ENCODE measurements at regions not wholly inside any gene's neighbourhood (a gene's known extent, or its start where the extent isn't known, plus 50 kb on each side); places are given as distances from the start of the nearest gene placed in this dataset.
"Not testable (repeated sequence)": the region's sequence is repeated elsewhere in the genome, so short reads cannot be mapped to it uniquely, and the experiment has no call there.

GRCh38 chr5:158586054-158586453, 513.7 kb downstream of the EBF1 start:
- no peak overlapping the region for H3K4me3 ChIP-seq (ENCODE audit: extremely low read depth, insufficient read depth, low read length, poor library complexity, severe bottlenecking)
- peaks cover 3% of the 10 kb centered on the region for H3K4me1 ChIP-seq (ENCODE audit: control insufficient read depth, insufficient read depth, low read length, poor library complexity, severe bottlenecking)
- H3K36me3 ChIP-seq (ENCODE audit: control insufficient read depth, insufficient read depth, low read length), result no peaks in the 10 kb centered on the region
- H3K27ac ChIP-seq (ENCODE audit: low read depth, low read length, severe bottlenecking), result no peak overlapping the region
- H3K9me3 ChIP-seq (ENCODE audit: control insufficient read depth, low read length), result no peaks in the 10 kb centered on the region
- WGBS, 2 experiments (ENCODE audit: insufficient coverage in 2 of 2), result 88 to 89% methylated on average over 2 of the region's 2 CpGs

GRCh38 chr5:158582669-158583068, 517.0 kb downstream of the EBF1 start:
- H3K4me1 ChIP-seq (ENCODE audit: control insufficient read depth, insufficient read depth, low read length, poor library complexity, severe bottlenecking); H3K36me3 ChIP-seq (ENCODE audit: control insufficient read depth, insufficient read depth, low read length); H3K4me3 ChIP-seq (ENCODE audit: extremely low read depth, insufficient read depth, low read length, poor library complexity, severe bottlenecking); H3K27ac ChIP-seq (ENCODE audit: low read depth, low read length, severe bottlenecking); H3K9me3 ChIP-seq (ENCODE audit: control insufficient read depth, low read length): not testable (repeated sequence)
- no CpG with 5 or more reads among the region's 27 CpGs for WGBS, 2 experiments (ENCODE audit: insufficient coverage in 2 of 2)

- Histone ChIP-seq H3K27ac (ENCODE audit: low read depth, low read length, severe bottlenecking) (no peak overlapping the region), H3K36me3 (ENCODE audit: control insufficient read depth, insufficient read depth, low read length) (no peaks in the 10 kb centered on the region), H3K9me3 (ENCODE audit: control insufficient read depth, low read length) (no peaks in the 10 kb centered on the region), H3K4me3 (ENCODE audit: extremely low read depth, insufficient read depth, low read length, poor library complexity, severe bottlenecking) (no peak overlapping the region), H3K4me1 (ENCODE audit: control insufficient read depth, insufficient read depth, low read length, poor library complexity, severe bottlenecking) (no peaks in the 10 kb centered on the region)
- WGBS, 2 experiments (ENCODE audit: insufficient coverage in 2 of 2), result 93% methylated on average over 2 of the region's 3 CpGs; no CpG with 5 or more reads in 1 of the 2 experiments
Observed at GRCh38 chr5:158573829-158574228, 525.9 kb downstream of the EBF1 start.

- no CpG with 5 or more reads among the region's 1 CpG for WGBS, 2 experiments (ENCODE audit: insufficient coverage in 2 of 2)
- Histone ChIP-seq H3K36me3 (ENCODE audit: control insufficient read depth, insufficient read depth, low read length) (no peaks in the 10 kb centered on the region), H3K27ac (ENCODE audit: low read depth, low read length, severe bottlenecking) (no peak overlapping the region), H3K4me3 (ENCODE audit: extremely low read depth, insufficient read depth, low read length, poor library complexity, severe bottlenecking) (no peak overlapping the region), H3K4me1 (ENCODE audit: control insufficient read depth, insufficient read depth, low read length, poor library complexity, severe bottlenecking) (no peaks in the 10 kb centered on the region), H3K9me3 (ENCODE audit: control insufficient read depth, low read length) (no peaks in the 10 kb centered on the region)
Observed at GRCh38 chr5:158570502-158570901, 529.2 kb downstream of the EBF1 start.

GRCh38 chr5:158569534-158569933, 530.2 kb downstream of the EBF1 start:
- H3K9me3 ChIP-seq (ENCODE audit: control insufficient read depth, low read length), result no peaks in the 10 kb centered on the region
- H3K27ac ChIP-seq (ENCODE audit: low read depth, low read length, severe bottlenecking), result no peak overlapping the region
- no peaks in the 10 kb centered on the region for H3K36me3 ChIP-seq (ENCODE audit: control insufficient read depth, insufficient read depth, low read length)
- no peak overlapping the region for H3K4me3 ChIP-seq (ENCODE audit: extremely low read depth, insufficient read depth, low read length, poor library complexity, severe bottlenecking)
- WGBS, 2 experiments (ENCODE audit: insufficient coverage in 2 of 2), result 43 to 63% methylated on average over 1 of the region's 4 CpGs
- H3K4me1 ChIP-seq (ENCODE audit: control insufficient read depth, insufficient read depth, low read length, poor library complexity, severe bottlenecking), result no peaks in the 10 kb centered on the region

GRCh38 chr5:158565017-158565789, 534.5 kb downstream of the EBF1 start:
- H3K9me3 ChIP-seq (ENCODE audit: control insufficient read depth, low read length), result no peaks in the 10 kb centered on the region
- no peaks in the 10 kb centered on the region for H3K36me3 ChIP-seq (ENCODE audit: control insufficient read depth, insufficient read depth, low read length)
- no peaks in the 10 kb centered on the region for H3K4me1 ChIP-seq (ENCODE audit: control insufficient read depth, insufficient read depth, low read length, poor library complexity, severe bottlenecking)
- 92 to 100% methylated on average over 3 of the region's 3 CpGs for WGBS, 2 experiments (ENCODE audit: insufficient coverage in 2 of 2)
- H3K4me3 ChIP-seq (ENCODE audit: extremely low read depth, insufficient read depth, low read length, poor library complexity, severe bottlenecking), result no peak overlapping the region
- no peak overlapping the region for H3K27ac ChIP-seq (ENCODE audit: low read depth, low read length, severe bottlenecking)

GRCh38 chr5:158563760-158564390, 535.8 kb downstream of the EBF1 start:
- H3K36me3 ChIP-seq (ENCODE audit: control insufficient read depth, insufficient read depth, low read length), result no peaks in the 10 kb centered on the region
- no peak overlapping the region for H3K27ac ChIP-seq (ENCODE audit: low read depth, low read length, severe bottlenecking)

GRCh38 chr5:158561562-158562190, 538.0 kb downstream of the EBF1 start:
- no peak overlapping the region for H3K27ac ChIP-seq (ENCODE audit: low read depth, low read length, severe bottlenecking)
- WGBS, 2 experiments (ENCODE audit: insufficient coverage in 2 of 2), result 80 to 94% methylated on average over 2 to 3 of the region's 7 CpGs
- H3K4me3 ChIP-seq (ENCODE audit: extremely low read depth, insufficient read depth, low read length, poor library complexity, severe bottlenecking), result no peak overlapping the region
- H3K4me1 ChIP-seq (ENCODE audit: control insufficient read depth, insufficient read depth, low read length, poor library complexity, severe bottlenecking), result no peaks in the 10 kb centered on the region
- no peaks in the 10 kb centered on the region for H3K9me3 ChIP-seq (ENCODE audit: control insufficient read depth, low read length)
- H3K36me3 ChIP-seq (ENCODE audit: control insufficient read depth, insufficient read depth, low read length), result no peaks in the 10 kb centered on the region

More at GRCh38 chr5:158563760-158564390, 535.8 kb downstream of the EBF1 start:
- Histone ChIP-seq H3K4me3 (ENCODE audit: extremely low read depth, insufficient read depth, low read length, poor library complexity, severe bottlenecking) (no peak overlapping the region), H3K9me3 (ENCODE audit: control insufficient read depth, low read length) (no peaks in the 10 kb centered on the region), H3K4me1 (ENCODE audit: control insufficient read depth, insufficient read depth, low read length, poor library complexity, severe bottlenecking) (no peaks in the 10 kb centered on the region)
- 90 to 100% methylated on average over 3 to 4 of the region's 5 CpGs for WGBS, 2 experiments (ENCODE audit: insufficient coverage in 2 of 2)

GRCh38 chr5:158560170-158560569, 539.5 kb downstream of the EBF1 start:
- WGBS, 2 experiments (ENCODE audit: insufficient coverage in 2 of 2), result 71 to 77% methylated on average over 5 to 6 of the region's 6 CpGs
- Histone ChIP-seq H3K9me3 (ENCODE audit: control insufficient read depth, low read length) (no peaks in the 10 kb centered on the region), H3K4me1 (ENCODE audit: control insufficient read depth, insufficient read depth, low read length, poor library complexity, severe bottlenecking) (no peaks in the 10 kb centered on the region), H3K4me3 (ENCODE audit: extremely low read depth, insufficient read depth, low read length, poor library complexity, severe bottlenecking) (no peak overlapping the region), H3K36me3 (ENCODE audit: control insufficient read depth, insufficient read depth, low read length) (no peaks in the 10 kb centered on the region), H3K27ac (ENCODE audit: low read depth, low read length, severe bottlenecking) (no peak overlapping the region)

GRCh38 chr5:158559643-158560042, 540.1 kb downstream of the EBF1 start:
- Histone ChIP-seq H3K27ac (ENCODE audit: low read depth, low read length, severe bottlenecking) (no peak overlapping the region), H3K9me3 (ENCODE audit: control insufficient read depth, low read length) (no peaks in the 10 kb centered on the region), H3K36me3 (ENCODE audit: control insufficient read depth, insufficient read depth, low read length) (no peaks in the 10 kb centered on the region), H3K4me3 (ENCODE audit: extremely low read depth, insufficient read depth, low read length, poor library complexity, severe bottlenecking) (no peak overlapping the region), H3K4me1 (ENCODE audit: control insufficient read depth, insufficient read depth, low read length, poor library complexity, severe bottlenecking) (no peaks in the 10 kb centered on the region)
- 86 to 88% methylated on average over 1 to 2 of the region's 7 CpGs for WGBS, 2 experiments (ENCODE audit: insufficient coverage in 2 of 2)

- Histone ChIP-seq H3K9me3 (ENCODE audit: control insufficient read depth, low read length) (no peaks in the 10 kb centered on the region), H3K36me3 (ENCODE audit: control insufficient read depth, insufficient read depth, low read length) (no peaks in the 10 kb centered on the region), H3K4me1 (ENCODE audit: control insufficient read depth, insufficient read depth, low read length, poor library complexity, severe bottlenecking) (no peaks in the 10 kb centered on the region), H3K27ac (ENCODE audit: low read depth, low read length, severe bottlenecking) (no peak overlapping the region), H3K4me3 (ENCODE audit: extremely low read depth, insufficient read depth, low read length, poor library complexity, severe bottlenecking) (no peak overlapping the region)
- WGBS, 2 experiments (ENCODE audit: insufficient coverage in 2 of 2), result 93% methylated on average over 3 of the region's 4 CpGs; no CpG with 5 or more reads in 1 of the 2 experiments
Observed at GRCh38 chr5:158559066-158559465, 540.6 kb downstream of the EBF1 start.

All from mesodermal cell (in vitro differentiated cells).